ENCODE measurements at regions not wholly inside any gene's neighbourhood (a gene's known extent, or its start where the extent isn't known, plus 50 kb on each side); places are given as distances from the start of the nearest gene placed in this dataset.

GRCh38 chr11:16412525-16413172 lies 56.3 kb upstream of the SOX6 start:
- no peak for DNase-seq

- DNase-seq: no peak
Observed at GRCh38 chr11:16410479-16410878, 54.1 kb upstream of the SOX6 start.

DNA sequence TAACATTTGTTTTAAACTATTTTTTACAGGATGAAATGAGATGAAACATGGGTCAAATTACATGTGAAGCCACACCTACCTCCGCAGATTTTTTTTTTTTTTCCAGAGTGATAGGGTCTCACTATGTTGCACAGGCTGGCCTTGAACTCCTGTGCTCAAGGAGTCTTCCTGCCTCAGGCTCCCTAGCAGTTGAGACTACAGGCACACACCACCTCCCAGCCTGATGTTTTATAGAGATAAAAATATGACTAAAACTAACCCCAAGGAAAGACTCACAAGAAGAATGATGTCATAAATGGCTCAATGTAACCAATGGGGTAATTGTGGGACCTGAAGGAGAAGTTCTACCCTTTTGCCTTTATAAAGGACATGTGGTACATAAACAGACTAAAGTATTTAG lies 52.3 kb upstream of the SOX6 start:
- no peak for DNase-seq

- DNase-seq: no peak
Observed at GRCh38 chr11:16406226-16406625, 49.9 kb upstream of the SOX6 start.

All from RPMI8226 (cell line).